Neural progenitor cell (in vitro differentiated cells): ENCODE measurements at regions not wholly inside any gene's neighbourhood (a gene's known extent, or its start where the extent isn't known, plus 50 kb on each side); places are given as distances from the start of the nearest gene placed in this dataset.

ENCODE experiments used
- CTCF ChIP-seq: fragments of 200-600 bp; sonication (generic); IDR thresholded peaks from 2 replicates; pipeline ENCODE4 v1.5.1; 2017; ENCODE audit warnings: antibody characterized with exemption, mild to moderate bottlenecking
- EZH2 ChIP-seq: fragments of 200-600 bp; sonication (generic); IDR thresholded peaks from 2 replicates; pipeline ENCODE4 v1.6.1; 2017; ENCODE audit warnings: antibody characterized with exemption, mild to moderate bottlenecking, moderate library complexity

- TF ChIP-seq CTCF (no peak), EZH2 (no peak)
These were observed 505.8 kb upstream of the TNP1 start for GRCh38 chr2:217365656-217366055.
